ENCODE measurements at regions not wholly inside any gene's neighbourhood (a gene's known extent, or its start where the extent isn't known, plus 50 kb on each side); places are given as distances from the start of the nearest gene placed in this dataset.

DNA sequence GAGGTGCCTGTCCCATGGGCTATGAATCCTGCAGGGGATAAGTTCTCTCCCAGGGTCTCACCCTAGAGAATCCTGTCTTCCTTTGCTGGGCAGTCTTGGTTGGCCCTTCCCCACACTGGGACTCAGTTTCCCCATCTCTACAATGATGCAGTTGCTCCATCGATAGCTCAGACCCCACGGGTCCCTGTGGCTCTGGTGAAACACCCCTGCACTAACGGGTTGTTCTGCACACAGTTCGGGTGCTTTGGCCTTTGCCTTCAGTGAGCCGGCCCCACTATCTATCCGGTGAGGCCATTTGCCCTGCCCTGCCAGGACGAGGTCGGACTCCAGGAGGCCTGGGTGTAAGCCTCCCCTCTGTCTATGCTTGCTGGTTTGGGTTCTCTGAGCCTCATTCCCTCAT lies 76.5 kb upstream of the PCBD1 start:
- intact Hi-C loops (cut with DNase I) = no loop called here
- DNase-seq (no peak), ATAC-seq (ENCODE audit: poor library complexity) (no peak)

DNA sequence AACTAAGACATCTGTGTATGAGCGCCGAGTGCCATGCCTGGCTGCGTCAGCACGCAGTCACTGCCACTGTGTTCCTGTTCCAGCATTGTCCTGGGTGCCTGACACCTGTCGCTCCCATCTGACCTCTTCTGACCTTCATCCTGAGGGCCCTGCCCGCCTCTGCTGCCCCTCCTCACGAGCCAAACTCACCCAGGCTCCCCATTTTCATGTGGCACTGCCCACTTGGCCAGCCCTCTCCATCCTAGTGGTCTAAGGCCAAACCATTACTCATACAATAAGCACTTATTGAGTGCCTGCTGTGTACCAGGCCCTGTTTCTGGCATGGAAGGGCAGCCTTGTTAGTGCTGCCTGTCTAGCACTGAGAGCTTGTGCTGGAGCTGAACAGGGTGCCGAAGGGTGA lies 77.2 kb upstream of the PCBD1 start:
- DNase-seq (no peak), ATAC-seq (ENCODE audit: poor library complexity) (no peak)
- intact Hi-C loops (cut with DNase I) = no loop called here

DNA sequence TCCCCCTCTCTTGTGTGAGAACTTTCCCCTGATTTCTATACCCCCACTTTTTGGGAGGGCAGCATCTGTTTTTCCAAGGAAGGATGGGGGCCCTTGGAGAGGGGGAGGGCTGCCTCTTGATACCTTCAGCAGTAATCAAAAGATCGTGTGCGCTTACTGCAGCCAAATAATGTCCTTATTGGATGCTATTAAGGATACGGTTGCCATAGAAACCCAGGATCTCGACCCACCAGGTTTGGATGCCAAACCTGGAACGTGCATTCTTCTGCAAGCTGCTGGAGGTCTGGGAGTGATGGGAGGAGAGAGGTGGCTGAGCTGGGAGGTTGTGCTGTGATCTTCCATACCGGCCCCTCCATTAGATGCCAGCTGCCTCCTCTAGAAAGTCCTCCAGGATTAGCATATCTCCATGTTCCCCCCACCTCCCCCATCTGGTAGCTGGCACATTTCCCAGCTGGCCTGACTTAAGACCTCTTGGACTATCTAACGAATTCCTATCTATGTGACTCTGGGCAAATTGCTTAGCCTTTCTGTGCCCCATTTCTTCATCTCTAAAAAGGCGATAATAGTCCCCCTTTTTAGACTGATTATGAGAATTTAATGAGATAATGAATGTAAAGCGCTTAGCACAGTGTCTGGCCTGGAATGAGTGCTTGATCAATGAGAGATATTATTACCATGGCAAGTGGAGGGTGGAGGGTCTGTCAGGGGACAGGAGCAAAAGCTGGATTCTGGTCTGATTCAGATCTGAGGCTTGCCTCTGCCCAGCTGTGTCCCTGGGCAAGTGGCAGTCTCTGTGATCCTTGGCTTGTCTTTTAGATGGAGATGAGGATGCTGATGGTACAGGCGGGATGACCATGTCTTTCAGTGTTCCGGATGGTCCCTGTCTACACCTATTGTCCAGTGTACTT lies 78.5 kb upstream of the PCBD1 start:
- ATAC-seq (ENCODE audit: poor library complexity) (no peak), DNase-seq (no peak)
- intact Hi-C loops (cut with DNase I) = no loop called here

DNA sequence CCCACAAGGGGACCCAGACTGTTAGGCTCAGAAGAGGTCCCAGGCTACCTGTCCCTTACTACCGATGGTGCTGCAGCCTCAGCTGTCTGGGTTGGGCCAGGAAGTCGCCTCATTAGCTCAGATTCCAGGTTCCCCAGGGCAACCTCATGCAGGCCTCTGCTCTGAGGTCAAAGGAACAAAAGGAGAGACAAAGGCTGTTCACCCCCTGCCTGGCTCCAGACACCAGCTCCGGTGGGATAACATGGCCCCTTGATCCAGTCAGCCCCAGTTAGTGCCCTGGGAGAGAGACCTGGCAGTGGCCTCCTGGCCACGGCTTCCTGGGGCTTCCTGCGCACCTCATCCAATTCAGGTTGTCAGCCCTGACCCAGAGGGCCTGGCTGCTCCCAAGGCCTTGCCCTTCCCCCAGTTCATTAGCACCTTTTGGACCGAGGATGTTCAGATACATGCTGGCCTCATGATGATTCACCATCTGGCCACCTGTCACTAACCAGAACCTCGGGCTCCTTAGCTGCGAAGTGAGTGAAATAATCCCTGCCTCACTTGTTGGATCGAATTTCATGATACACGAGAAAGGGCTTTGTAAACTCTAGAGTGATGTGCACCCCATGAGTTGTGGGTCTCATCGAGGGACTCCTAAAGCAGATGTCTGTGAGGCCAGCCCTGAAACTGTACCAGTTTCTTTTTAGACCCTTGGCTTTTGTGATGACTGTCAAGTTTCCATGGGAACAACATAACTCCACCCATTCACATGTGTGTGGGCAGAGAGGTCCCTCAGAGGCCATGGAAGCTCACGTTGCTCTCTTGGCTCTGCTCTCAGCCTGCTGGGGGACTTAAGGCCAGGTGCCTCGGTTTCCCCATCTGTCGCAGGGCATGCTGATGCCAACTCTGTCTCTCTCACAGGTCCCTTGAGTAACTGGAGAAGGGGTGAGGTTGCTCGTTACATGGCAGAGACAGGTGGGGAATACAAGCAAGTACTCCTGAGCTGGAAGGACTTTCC lies 79.5 kb upstream of the PCBD1 start:
- ATAC-seq (ENCODE audit: poor library complexity) (no peak), DNase-seq (no peak)
- intact Hi-C loops (cut with DNase I) = no loop called here

DNA sequence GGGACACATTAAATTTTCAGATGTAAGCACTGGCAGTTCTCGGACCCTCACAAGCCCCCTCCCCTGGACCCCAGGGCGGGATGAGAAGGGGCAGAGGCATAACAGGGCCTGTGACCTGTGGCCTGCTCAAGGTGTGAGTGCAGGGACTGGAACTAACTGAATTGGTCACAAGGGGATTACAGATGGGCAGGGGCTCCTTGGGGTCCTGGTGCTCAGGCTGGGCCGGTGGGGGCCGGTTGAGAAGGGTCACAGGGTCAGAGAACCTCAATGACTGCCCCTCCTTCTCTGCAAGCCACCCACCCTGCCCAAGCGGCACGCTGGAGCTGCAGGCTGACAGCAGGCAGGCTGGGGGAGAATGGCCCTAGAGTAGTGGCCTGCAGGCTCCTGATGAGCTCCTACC lies 80.8 kb upstream of the PCBD1 start:
- ATAC-seq (ENCODE audit: poor library complexity) (no peak), DNase-seq (no peak)
- intact Hi-C loops (cut with DNase I) = no loop called here

DNA sequence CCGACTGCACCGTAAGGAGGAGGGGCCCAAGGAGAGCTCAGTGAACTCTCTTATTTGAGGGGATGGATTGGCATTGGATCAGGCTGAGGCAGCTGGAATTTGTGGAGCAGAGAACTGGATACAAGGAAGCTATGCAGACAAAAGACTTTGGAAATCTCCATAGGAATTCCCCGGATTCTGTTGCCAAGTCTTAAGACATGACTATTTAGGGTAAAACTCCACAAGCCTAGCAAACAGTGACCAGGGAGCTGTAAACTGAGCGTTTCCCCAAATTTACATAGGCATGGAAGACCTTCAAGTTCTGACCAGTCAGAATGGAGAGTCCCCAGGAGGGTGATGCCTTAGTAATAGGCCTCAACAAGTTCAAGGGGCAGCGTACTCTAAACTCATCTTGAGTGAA lies 82.5 kb upstream of the PCBD1 start:
- DNase-seq = no peak
- intact Hi-C loops (cut with DNase I) = no loop called here
- ATAC-seq (ENCODE audit: poor library complexity) = no peak

DNA sequence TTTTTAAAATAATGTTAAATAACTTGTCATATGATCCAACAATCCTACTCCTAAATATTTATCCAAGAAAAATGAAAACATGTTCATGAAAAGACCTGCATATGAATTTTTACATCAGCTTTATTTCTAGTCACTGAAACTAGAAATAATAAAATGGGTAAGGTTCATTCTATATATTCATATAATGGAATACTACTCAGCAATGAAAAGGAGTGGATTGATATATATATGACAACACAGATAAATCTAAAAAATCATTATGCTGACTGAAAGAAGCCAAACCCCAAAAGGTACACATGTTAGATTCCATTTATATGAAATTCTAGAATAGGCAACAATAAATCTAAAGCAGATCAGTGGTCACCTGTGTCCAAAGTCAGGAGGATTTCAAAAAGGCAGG lies 84.9 kb upstream of the PCBD1 start:
- intact Hi-C loops (cut with DNase I) = no loop called here

DNA sequence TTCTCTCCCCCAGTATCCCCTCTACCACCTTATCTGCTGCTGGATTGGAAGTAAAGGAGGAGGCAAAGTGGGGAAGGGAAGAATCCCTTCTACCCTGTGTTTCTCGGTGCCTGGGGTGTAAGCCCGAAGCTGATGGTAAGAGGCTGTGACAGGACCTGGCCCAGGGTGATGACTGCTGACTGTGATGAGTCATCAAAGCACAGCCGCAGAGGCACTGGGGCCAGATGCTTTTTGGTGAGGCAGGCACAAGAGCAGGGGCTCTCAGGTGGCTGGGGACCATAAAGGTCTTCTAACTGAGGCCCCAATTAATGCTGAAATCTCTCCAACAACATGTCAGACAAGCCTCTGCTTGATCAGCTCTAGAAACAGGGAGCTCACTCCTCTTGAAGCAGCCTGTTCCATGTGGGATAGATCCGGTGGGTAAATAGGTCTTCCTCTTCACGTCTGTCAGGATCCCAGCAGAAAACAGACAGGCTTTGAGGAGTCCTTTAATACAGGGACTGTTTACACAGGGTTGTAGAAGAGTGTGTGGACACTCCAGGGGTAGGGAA lies 86.1 kb upstream of the PCBD1 start:
- intact Hi-C loops (cut with DNase I) = no loop called here
- no peak for ATAC-seq (ENCODE audit: poor library complexity)
- no peak for DNase-seq

More for the DNA sequence above, 84.9 kb upstream of the PCBD1 start:
- DNase-seq (no peak), ATAC-seq (ENCODE audit: poor library complexity) (no peak)

DNA sequence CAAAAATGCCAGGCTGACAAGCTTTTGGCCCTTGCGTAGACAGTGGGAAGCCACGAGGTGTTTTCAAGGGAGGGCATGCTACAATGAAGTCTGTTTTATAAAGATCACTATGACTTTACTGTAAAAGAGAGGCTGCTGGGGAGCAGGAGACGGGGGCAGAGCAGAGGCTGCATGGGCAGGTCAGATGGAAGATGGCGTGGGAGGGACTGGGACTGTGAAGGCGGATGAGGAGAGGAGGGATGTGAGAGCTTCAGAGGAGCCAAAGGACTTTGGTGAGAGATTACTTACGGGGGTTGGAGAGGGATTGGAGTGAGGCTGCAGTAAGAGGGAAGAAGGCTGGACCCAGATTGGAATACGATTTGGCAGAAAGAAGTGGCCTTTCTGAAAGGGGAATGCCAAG lies 86.6 kb upstream of the PCBD1 start:
- DNase-seq (no peak), ATAC-seq (ENCODE audit: poor library complexity) (no peak)
- intact Hi-C loops (cut with DNase I) = no loop called here

DNA sequence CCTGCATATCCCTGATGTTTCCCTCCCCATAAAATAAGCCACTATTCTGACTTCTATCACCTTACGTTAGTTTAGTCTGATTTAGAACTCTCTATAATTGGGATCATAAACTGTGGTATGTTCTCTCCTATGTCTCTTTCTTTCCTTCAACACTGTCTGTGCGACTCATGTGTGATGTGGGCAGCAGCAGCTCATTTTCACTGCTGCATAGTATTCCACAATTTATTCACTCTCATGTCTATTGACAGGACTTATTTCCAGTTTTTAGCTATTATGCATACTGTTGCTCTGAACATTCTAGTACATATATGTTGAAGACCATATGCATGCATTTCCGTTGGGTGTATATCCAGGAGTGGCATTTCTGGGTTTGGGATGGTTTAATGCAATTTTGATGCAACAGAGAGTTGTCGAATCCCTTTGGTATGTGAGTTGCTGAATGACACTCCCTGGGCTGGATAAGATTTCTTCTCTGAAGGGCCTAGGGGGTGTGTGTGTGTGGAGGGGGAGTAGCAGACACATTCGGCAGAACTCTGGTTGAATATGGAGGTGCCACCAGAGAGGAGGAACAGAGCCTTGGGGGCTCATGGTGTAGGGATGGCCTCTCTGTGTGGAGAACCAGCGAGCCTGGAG lies 87.8 kb upstream of the PCBD1 start:
- intact Hi-C loops (cut with DNase I) = no loop called here
- ATAC-seq (ENCODE audit: poor library complexity) = no peak

DNA sequence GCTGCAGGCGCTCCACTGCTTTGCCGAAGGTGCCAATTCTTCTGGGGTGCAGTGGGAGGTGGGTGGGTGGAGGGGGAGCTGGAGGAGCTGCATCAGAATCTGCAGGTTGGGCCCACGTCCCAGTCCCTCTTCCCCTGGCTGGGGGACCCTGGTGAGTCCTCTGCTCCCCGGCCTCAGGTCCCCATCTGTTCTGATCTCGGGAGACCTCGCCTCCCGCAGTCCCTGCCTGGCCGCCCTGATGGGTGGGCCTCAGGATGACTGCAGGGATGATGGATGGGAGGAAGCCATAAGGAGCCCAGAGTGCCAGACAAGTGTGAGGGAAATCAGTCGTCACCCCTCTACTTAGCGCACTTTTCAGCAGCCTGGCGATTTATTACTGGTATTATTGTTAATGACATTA lies 89.3 kb upstream of the PCBD1 start:
- intact Hi-C loops (cut with DNase I) = no loop called here
- ATAC-seq (ENCODE audit: poor library complexity) = no peak
- no peak for DNase-seq

More for the DNA sequence above, 87.8 kb upstream of the PCBD1 start:
- no peak for DNase-seq

DNA sequence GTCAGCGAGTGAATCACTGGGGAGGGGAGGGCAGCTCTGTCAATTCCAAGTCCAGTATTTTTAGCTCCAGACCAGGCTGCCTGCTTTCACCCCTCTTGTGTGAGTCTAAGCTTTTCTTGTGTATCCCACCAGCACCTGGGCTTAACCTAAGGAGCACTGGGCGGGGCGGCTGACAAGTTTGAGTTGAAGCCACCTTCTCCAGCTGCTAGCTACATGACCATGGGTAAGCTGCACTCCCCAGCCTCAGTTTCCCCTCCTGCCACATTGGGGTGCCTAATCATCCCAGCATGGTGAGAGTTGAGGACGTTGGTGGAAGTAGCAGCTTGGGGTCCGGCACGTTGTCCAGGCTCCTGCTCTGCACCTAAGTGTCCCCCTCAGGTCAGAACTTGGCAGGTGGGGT lies 89.8 kb upstream of the PCBD1 start:
- intact Hi-C loops (cut with DNase I) = no loop called here
- ATAC-seq (ENCODE audit: poor library complexity) = no peak
- no peak for DNase-seq

DNA sequence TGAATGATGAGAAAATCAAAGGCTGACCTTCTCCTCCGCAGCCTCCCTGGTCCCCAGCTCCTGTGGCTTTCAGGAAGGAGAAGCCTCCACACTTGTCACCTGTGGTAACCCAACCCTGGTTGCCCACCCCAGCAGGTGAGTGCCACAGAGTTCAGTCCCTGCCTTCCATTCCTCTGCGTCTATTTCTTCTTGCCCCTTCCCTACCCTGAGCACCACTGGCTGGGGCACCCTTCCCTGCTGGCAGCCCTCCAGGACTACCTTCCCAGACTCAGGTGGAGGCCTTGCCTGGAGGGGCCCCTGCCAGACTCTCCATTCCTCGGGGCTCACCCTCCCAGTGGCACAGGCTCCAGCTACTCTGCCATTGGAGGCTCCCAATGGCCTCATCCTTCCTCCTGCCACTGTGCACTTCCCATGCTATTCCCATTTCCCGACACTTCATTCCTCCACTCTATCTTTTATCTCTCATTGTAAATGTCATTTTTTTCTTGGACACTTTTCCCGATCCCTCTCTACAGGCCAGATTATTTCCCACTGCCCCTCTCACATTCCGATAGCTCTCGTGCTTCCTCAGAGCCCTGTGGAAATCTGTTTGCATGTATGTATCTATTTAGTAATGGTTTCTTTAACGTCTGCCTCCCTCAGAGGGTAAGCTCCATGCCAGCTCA lies 90.6 kb upstream of the PCBD1 start:
- no peak for DNase-seq
- ATAC-seq (ENCODE audit: poor library complexity) = no peak
- intact Hi-C loops (cut with DNase I) = no loop called here

DNA sequence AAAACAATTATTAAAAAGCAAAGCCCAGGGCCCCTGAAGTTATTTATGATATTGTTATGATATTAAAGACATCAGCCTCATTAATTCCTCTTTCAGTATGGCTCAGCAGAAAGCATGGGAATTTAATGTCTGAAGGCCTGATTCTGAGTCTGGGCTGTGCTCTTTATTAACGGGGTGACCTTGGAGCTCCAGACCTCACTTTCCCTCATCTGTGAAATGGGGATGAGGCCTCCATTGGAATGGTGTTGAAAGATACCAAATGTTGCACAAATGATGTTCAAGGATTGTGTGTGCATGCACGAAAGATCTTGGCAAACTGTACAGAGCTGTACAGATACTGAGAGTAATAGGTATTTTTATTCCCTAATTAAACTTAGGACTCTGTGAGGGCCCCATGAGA lies 92.3 kb upstream of the PCBD1 start:
- intact Hi-C loops (cut with DNase I) = no loop called here
- ATAC-seq (ENCODE audit: poor library complexity) (no peak), DNase-seq (no peak)

DNA sequence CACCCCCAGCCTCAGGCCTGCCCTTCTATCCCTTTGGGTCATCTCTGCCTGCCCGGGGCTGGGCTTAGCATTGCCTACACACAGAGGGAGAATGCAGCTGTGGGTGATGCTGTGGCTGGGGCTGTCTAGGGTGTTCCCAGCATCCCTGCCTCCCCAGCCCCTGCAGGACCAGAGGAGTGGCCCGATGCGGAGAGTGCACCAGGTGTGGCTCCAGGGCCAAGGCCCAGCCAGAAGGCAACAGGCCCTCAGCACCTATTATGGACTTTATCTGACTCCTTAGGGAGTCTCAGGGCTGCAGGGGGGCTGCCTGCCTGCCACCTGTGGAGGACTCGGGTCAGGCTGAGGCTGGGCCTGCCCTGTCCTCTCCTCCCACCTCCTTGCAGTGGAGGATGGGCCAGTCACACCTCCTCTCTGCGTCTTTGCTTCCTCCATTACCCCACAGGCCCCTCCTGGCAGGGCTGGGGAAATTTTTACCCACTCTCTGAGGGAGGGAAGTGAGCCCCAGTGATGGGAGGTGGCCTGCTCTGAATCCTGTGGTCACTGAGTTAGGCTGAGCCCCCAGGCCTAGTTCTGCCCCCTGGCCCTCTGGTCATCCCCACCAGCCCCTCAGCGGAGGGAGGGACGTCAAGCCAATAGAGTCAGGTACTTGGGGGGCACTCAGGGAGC lies 92.9 kb upstream of the PCBD1 start:
- no peak for DNase-seq
- intact Hi-C loops (cut with DNase I) = no loop called here
- ATAC-seq (ENCODE audit: poor library complexity) = no peak

DNA sequence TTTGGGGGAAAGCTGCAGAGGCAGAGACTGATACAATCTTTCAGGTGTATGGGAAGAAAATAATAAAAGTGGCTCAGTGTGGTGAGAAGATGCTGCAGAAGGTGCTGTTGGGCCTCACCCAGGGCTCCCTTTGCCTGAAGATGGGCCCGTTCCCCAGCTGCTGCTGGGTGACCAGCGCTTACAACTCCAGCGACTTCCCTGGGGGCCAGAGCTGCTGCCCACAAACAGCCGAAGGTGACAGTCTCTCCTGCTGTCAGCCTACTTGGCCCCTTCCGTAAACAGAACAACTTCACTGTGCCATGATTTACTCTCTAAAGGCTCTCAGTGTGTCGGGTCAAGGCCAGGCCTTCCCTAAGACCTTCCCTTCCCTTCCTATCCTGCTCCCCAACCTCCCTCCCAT lies 93.6 kb upstream of the PCBD1 start:
- DNase-seq = no peak
- intact Hi-C loops (cut with DNase I) = no loop called here
- ATAC-seq (ENCODE audit: poor library complexity) = no peak

DNA sequence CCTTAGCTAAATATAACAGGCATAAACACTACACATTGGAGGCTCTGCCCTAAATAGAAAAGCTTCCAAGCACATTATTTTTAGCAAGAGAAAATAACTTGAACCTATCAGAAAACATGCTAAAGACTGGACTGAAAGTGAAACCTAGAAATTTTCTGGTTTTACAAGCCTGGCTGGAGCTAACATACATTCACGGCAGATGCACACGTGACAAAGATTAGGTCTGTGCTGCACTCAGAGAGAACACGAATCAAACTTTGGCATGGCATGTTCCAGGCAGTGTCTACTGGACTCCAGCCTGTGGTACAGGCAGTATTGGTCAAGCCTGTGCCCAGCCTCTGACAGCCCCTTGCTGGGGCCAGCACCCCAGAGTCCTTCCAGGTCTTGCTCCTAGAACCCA lies 94.1 kb upstream of the PCBD1 start:
- intact Hi-C loops (cut with DNase I) = no loop called here
- DNase-seq (no peak), ATAC-seq (ENCODE audit: poor library complexity) (no peak)

Data from Right ventricle myocardium superior (tissue), 1 donor.